MCF 10A (cell line): ENCODE measurements at regions not wholly inside any gene's neighbourhood (a gene's known extent, or its start where the extent isn't known, plus 50 kb on each side); places are given as distances from the start of the nearest gene placed in this dataset.

Source experiments
- BruUV-seq: library from RNA; stranded (reverse); fragments of 400-500 nt; replicated peaks from 2 replicates; lab custom pipeline; 2021; lab: Mats Ljungman, UMichigan
- CTCF ChIA-PET: fragments of 300-600 bp; sonication (Branson Sonifier 250); formaldehyde crosslinking; extraction: SDS; loops from one replicate; lab custom pipeline; 2021; ENCODE audit warnings: antibody characterized with exemption, inconsistent platforms; lab: Yijun Ruan, JAX
- POLR2A ChIA-PET: fragments of 300-600, 350-650 bp; sonication (Branson Sonifier 250); formaldehyde crosslinking; extraction: SDS; loops from one replicate; lab custom pipeline; 2020; ENCODE audit warnings: antibody characterized with exemption, inconsistent platforms; lab: Yijun Ruan, JAX
- DNase-seq: peaks from one replicate; pipeline ENCODE4 v3.0.0-alpha.2; 2018; ENCODE audit not compliant: unreplicated experiment
- H3K27ac Mint-ChIP-seq: one replicate; pipeline ENCODE4 v1.8.0; 2022; ENCODE audit warnings: mild to moderate bottlenecking, low read depth, mixed read lengths; ENCODE audit not compliant: unreplicated experiment
- H3K27me3 Mint-ChIP-seq: one replicate; pipeline ENCODE4 v1.8.0; 2022; ENCODE audit warnings: mixed read lengths; ENCODE audit not compliant: insufficient read depth, unreplicated experiment
- H3K36me3 Mint-ChIP-seq: one replicate; pipeline ENCODE4 v1.8.0; 2022; ENCODE audit warnings: mild to moderate bottlenecking, moderate library complexity, mixed read lengths; ENCODE audit not compliant: insufficient read depth, unreplicated experiment
- H3K4me1 Mint-ChIP-seq: one replicate; pipeline ENCODE4 v1.8.0; 2022; ENCODE audit warnings: mixed read lengths; ENCODE audit not compliant: insufficient read depth, unreplicated experiment
- H3K4me3 Mint-ChIP-seq: one replicate; pipeline ENCODE4 v1.8.0; 2022; ENCODE audit warnings: mild to moderate bottlenecking, moderate library complexity, mixed read lengths; ENCODE audit not compliant: unreplicated experiment
- H3K9me3 Mint-ChIP-seq: one replicate; pipeline ENCODE4 v1.8.0; 2022; ENCODE audit warnings: mixed read lengths; ENCODE audit not compliant: unreplicated experiment
- CTCF ChIP-seq: fragments of 200-600 bp; IDR thresholded peaks from one replicate; pipeline ENCODE4 v1.8.0; 2022; ENCODE audit warnings: antibody characterized with exemption, mild to moderate bottlenecking; ENCODE audit not compliant: unreplicated experiment
- intact Hi-C: fragments of 100-400 bp; cut with micrococcal nuclease; formaldehyde crosslinking; loops from 2 replicates; pipeline ENCODE4 v1.14.1; 2022

- intact Hi-C loops, result no loop called here
- no TSS peak for BruUV-seq
- Mint-ChIP-seq H3K4me1 (no peaks in the 10 kb centered on the region), H3K36me3 (no peaks in the 10 kb centered on the region), H3K27me3 (no peaks in the 10 kb centered on the region), H3K4me3 (no peak overlapping the region), H3K9me3 (peaks cover 25% of the 10 kb centered on the region), H3K27ac (no peak overlapping the region)
- ChIA-PET CTCF (no interaction called here), POLR2A (interaction anchor here (0.7 kb wide), 1 partner anchor 166 kb away, joined by 3 read pairs; no protein-coding TSS in a partner anchor)
- DNase-seq, result no peak
- TF ChIP-seq CTCF, result no peak
Observed at GRCh38 chr22:48507595-48508350, 1319.9 kb downstream of the BRD1 start.

GRCh38 chr22:48507171-48507570 lies 1320.5 kb downstream of the BRD1 start:
- no peaks in the 10 kb centered on the region for H3K27me3 Mint-ChIP-seq
- DNase-seq, result no peak
- H3K4me1 Mint-ChIP-seq, result no peaks in the 10 kb centered on the region
- no peak overlapping the region for H3K4me3 Mint-ChIP-seq
- no peak overlapping the region for H3K27ac Mint-ChIP-seq
- no peaks in the 10 kb centered on the region for H3K36me3 Mint-ChIP-seq
- no peak for TF ChIP-seq CTCF
- intact Hi-C loops, result no loop called here
- BruUV-seq, result no TSS peak
- ChIA-PET CTCF (no interaction called here), POLR2A (no interaction called here)
- peaks cover 25% of the 10 kb centered on the region for H3K9me3 Mint-ChIP-seq

- Mint-ChIP-seq H3K4me3 (no peak overlapping the region), H3K27ac (no peak overlapping the region), H3K9me3 (peaks cover 20% of the 10 kb centered on the region), H3K4me1 (no peaks in the 10 kb centered on the region), H3K27me3 (no peaks in the 10 kb centered on the region), H3K36me3 (no peaks in the 10 kb centered on the region)
- intact Hi-C loops, result no loop called here
- TF ChIP-seq CTCF, result no peak
- DNase-seq, result no peak
- BruUV-seq, result no TSS peak
- ChIA-PET CTCF (no interaction called here), POLR2A (no interaction called here)
Observed at GRCh38 chr22:48506506-48507145, 1321.0 kb downstream of the BRD1 start.

GRCh38 chr22:48505891-48506290 lies 1321.8 kb downstream of the BRD1 start:
- no TSS peak for BruUV-seq
- Mint-ChIP-seq H3K4me1 (no peaks in the 10 kb centered on the region), H3K4me3 (no peak overlapping the region), H3K36me3 (no peaks in the 10 kb centered on the region), H3K9me3 (peaks cover 20% of the 10 kb centered on the region), H3K27ac (no peak overlapping the region), H3K27me3 (no peaks in the 10 kb centered on the region)
- ChIA-PET POLR2A (no interaction called here), CTCF (no interaction called here)
- intact Hi-C loops, result no loop called here
- DNase-seq, result no peak
- TF ChIP-seq CTCF, result no peak
